ENCODE measurements at regions not wholly inside any gene's neighbourhood (a gene's known extent, or its start where the extent isn't known, plus 50 kb on each side); places are given as distances from the start of the nearest gene placed in this dataset.

DNA sequence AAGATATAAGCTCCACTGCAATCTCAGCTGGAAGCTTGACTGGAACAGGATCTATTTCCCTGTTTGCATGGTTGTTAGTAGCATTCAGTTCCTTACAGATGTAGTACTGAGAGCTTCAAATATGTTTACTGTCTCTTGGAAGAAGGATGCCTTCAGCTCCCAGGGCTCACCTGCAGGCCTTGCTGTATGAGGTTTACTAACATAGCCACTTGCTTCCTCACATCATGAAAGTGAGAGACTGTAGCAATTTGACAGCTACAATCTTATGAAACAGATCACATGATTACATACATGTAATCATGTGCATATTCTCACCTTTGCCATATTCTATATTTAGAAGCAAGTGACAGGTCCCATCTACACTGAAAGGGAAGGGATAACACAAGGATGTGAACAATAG lies 458.1 kb upstream of the PCDH20 start (continued):
- TF ChIP-seq, protein P1, sequence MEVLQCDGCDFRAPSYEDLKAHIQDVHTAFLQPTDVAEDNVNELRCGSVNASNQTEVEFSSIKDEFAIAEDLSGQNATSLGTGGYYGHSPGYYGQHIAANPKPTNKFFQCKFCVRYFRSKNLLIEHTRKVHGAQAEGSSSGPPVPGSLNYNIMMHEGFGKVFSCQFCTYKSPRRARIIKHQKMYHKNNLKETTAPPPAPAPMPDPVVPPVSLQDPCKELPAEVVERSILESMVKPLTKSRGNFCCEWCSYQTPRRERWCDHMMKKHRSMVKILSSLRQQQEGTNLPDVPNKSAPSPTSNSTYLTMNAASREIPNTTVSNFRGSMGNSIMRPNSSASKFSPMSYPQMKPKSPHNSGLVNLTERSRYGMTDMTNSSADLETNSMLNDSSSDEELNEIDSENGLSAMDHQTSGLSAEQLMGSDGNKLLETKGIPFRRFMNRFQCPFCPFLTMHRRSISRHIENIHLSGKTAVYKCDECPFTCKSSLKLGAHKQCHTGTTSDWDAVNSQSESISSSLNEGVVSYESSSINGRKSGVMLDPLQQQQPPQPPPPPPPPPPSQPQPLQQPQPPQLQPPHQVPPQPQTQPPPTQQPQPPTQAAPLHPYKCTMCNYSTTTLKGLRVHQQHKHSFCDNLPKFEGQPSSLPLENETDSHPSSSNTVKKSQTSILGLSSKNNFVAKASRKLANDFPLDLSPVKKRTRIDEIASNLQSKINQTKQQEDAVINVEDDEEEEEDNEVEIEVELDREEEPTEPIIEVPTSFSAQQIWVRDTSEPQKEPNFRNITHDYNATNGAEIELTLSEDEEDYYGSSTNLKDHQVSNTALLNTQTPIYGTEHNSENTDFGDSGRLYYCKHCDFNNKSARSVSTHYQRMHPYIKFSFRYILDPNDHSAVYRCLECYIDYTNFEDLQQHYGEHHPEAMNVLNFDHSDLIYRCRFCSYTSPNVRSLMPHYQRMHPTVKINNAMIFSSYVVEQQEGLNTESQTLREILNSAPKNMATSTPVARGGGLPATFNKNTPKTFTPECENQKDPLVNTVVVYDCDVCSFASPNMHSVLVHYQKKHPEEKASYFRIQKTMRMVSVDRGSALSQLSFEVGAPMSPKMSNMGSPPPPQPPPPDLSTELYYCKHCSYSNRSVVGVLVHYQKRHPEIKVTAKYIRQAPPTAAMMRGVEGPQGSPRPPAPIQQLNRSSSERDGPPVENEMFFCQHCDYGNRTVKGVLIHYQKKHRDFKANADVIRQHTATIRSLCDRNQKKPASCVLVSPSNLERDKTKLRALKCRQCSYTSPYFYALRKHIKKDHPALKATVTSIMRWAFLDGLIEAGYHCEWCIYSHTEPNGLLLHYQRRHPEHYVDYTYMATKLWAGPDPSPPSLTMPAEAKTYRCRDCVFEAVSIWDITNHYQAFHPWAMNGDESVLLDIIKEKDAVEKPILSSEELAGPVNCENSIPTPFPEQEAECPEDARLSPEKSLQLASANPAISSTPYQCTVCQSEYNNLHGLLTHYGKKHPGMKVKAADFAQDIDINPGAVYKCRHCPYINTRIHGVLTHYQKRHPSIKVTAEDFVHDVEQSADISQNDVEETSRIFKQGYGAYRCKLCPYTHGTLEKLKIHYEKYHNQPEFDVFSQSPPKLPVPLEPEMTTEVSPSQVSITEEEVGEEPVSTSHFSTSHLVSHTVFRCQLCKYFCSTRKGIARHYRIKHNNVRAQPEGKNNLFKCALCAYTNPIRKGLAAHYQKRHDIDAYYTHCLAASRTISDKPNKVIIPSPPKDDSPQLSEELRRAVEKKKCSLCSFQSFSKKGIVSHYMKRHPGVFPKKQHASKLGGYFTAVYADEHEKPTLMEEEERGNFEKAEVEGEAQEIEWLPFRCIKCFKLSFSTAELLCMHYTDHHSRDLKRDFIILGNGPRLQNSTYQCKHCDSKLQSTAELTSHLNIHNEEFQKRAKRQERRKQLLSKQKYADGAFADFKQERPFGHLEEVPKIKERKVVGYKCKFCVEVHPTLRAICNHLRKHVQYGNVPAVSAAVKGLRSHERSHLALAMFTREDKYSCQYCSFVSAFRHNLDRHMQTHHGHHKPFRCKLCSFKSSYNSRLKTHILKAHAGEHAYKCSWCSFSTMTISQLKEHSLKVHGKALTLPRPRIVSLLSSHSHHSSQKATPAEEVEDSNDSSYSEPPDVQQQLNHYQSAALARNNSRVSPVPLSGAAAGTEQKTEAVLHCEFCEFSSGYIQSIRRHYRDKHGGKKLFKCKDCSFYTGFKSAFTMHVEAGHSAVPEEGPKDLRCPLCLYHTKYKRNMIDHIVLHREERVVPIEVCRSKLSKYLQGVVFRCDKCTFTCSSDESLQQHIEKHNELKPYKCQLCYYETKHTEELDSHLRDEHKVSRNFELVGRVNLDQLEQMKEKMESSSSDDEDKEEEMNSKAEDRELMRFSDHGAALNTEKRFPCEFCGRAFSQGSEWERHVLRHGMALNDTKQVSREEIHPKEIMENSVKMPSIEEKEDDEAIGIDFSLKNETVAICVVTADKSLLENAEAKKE (CRISPR knock-in tag; IDR thresholded peaks at IDR 0.05): no peak
- no peak for TF ChIP-seq CREB1 (CRISPR knock-in tag; IDR thresholded peaks at IDR 0.05; ENCODE audit: low read depth)
- no peak for TF ChIP-seq STAT1 (IDR thresholded peaks at IDR 0.05; ENCODE audit: unreplicated experiment)
- TF ChIP-seq, protein P2, sequence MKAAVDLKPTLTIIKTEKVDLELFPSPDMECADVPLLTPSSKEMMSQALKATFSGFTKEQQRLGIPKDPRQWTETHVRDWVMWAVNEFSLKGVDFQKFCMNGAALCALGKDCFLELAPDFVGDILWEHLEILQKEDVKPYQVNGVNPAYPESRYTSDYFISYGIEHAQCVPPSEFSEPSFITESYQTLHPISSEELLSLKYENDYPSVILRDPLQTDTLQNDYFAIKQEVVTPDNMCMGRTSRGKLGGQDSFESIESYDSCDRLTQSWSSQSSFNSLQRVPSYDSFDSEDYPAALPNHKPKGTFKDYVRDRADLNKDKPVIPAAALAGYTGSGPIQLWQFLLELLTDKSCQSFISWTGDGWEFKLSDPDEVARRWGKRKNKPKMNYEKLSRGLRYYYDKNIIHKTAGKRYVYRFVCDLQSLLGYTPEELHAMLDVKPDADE (IDR thresholded peaks at IDR 0.05): no peak
- TF ChIP-seq JUNB (IDR thresholded peaks at IDR 0.05; ENCODE audit: unreplicated experiment): no peak
- TF ChIP-seq, protein P3, sequence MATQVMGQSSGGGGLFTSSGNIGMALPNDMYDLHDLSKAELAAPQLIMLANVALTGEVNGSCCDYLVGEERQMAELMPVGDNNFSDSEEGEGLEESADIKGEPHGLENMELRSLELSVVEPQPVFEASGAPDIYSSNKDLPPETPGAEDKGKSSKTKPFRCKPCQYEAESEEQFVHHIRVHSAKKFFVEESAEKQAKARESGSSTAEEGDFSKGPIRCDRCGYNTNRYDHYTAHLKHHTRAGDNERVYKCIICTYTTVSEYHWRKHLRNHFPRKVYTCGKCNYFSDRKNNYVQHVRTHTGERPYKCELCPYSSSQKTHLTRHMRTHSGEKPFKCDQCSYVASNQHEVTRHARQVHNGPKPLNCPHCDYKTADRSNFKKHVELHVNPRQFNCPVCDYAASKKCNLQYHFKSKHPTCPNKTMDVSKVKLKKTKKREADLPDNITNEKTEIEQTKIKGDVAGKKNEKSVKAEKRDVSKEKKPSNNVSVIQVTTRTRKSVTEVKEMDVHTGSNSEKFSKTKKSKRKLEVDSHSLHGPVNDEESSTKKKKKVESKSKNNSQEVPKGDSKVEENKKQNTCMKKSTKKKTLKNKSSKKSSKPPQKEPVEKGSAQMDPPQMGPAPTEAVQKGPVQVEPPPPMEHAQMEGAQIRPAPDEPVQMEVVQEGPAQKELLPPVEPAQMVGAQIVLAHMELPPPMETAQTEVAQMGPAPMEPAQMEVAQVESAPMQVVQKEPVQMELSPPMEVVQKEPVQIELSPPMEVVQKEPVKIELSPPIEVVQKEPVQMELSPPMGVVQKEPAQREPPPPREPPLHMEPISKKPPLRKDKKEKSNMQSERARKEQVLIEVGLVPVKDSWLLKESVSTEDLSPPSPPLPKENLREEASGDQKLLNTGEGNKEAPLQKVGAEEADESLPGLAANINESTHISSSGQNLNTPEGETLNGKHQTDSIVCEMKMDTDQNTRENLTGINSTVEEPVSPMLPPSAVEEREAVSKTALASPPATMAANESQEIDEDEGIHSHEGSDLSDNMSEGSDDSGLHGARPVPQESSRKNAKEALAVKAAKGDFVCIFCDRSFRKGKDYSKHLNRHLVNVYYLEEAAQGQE (IDR thresholded peaks at IDR 0.05; ENCODE audit: unreplicated experiment): no peak
- no peak for TF ChIP-seq POLR2AphosphoS5 (IDR thresholded peaks at IDR 0.05; ENCODE audit: low read depth)
- no peak for TF ChIP-seq EZH2 (IDR thresholded peaks at IDR 0.05; ENCODE audit: low read depth, unreplicated experiment)
- no peak for TF ChIP-seq NANOG (IDR thresholded peaks at IDR 0.05; ENCODE audit: borderline replicate concordance)
- no peak for TF ChIP-seq ZNF114 (CRISPR knock-in tag; IDR thresholded peaks at IDR 0.05)

All from GM23338 (cell line).